HG03196 (cell line): ENCODE measurements at regions not wholly inside any gene's neighbourhood (a gene's known extent, or its start where the extent isn't known, plus 50 kb on each side); places are given as distances from the start of the nearest gene placed in this dataset.
"Not testable (repeated sequence)": the region's sequence is repeated elsewhere in the genome, so short reads cannot be mapped to it uniquely, and the experiment has no call there.

Source experiments
- ATAC-seq: cut with Tn5 transposase; IDR thresholded peaks from one replicate; pipeline ENCODE4 v1.9.1; 2021; ENCODE audit not compliant: unreplicated experiment

GRCh38 chr13:68987585-68987984 lies 1120.0 kb upstream of the ATXN8OS start:
- ATAC-seq: no peak

DNA sequence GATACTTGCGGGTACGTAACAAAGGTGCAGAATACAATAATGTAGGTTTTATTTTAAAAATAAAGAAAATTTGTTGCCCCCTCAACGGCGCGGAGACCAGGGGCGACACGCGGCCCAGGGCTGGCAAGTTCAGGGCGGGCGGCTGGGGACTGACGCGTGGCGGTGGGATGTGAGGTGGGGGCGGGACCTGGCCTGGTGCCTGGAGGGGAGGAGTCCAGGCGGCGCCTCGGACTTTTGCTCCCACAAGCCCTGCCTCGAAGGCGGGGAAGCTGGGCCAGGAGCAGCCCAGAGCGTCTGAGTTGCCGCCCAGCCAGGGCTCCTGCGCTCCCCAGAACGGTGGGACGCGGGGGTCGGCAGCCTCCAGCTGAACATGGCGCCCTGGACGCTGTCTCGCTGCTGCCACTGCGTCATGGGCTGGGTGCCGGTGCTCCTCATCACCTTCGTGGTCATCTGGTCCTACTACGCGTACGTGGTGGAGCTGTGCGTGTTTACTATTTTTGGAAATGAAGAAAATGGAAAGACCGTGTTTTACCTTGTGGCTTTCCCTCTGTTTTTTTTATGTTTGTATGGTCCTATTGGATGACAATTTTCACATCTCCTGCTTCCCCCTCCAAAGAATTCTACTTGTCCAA lies 1122.8 kb upstream of the ATXN8OS start:
- no peak for ATAC-seq

DNA sequence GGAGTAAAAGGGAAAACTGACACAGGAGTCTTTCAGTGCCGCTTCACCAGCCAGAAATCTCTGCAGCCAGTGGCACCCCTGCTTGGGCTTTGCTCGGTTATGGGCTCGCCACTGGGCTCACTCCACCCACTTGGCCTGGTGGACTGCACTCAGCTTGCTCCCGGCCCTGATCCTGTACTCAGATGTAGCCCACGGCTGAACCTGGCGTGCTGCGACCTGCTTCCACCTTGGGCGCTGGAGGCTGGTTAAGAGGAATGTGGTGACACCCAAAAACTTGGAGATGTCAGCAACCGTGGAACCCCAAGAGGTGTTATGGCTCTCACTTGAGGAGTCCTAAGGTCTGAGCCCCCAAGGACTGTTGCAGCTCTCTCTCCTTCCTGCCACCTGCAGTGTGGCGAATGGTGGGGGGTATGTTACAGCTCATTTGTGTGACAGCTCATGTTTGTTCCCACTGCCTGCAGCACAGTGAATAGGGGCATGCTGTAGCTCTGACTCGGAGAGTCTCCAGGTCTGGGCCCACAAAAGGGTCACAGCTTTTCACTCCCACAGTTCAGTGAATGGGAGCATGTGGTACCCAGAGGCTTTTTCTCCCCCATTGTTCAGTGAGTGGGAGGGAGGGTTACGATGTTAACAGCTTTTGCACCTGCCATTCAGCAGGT lies 1124.5 kb upstream of the ATXN8OS start:
- ATAC-seq: no peak

DNA sequence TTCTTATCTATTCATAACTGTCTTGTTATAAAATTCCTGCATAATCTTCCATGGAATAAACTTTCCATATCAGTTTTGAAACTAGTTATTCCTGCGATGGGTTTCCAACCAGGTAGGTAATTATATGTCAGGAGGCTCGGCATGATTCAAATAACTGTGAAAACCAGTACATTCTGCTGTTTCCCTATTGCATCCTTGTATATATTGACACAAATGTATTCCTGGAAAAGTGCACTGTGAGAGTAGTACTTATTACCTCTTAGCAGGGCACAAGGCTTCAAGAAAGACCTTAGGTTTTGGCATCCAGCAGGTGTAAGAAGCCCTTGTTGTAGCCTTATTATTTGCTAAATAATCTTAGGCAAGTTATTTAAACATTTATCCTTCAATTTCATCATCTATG lies 1131.3 kb upstream of the ATXN8OS start:
- no peak for ATAC-seq

DNA sequence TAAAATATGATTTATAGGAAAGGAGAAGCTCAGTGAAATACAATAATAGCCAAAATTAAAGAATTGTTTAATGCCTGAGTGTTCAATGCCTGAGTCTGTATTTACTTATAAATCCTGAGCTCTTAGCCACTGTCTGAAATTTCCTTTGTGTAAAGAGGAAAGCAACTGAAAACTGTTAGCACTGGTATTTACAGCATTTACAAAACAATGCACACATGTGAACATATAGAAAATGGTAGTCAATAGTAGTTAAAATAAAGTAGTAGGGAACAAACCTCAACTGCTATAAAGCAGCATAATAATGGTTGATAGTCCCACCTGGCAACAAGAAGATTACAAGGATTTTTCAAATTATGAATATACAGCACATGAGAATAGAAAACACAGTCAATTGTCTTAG lies 1137.1 kb upstream of the ATXN8OS start:
- no peak for ATAC-seq

DNA sequence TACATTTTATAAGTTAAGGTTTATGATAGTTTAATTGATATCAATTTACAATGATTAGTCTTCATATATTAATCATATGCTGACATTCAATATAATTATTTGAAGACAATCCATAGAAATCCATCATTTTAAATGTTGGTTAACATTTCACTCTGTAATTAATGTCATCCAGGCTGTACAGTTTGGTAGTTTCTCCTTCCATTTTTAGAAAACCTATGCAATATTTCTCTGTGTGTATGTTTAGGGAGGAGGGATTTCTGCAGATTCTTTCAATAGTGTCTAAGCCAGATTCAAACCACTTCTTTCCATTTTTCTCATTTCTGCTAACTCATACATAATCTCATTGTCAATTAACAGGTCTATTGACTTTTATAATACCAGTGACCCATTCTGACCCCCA lies 1159.0 kb upstream of the ATXN8OS start:
- ATAC-seq: no peak

- ATAC-seq: no peak
Observed at GRCh38 chr13:68944272-68944671, 1163.4 kb upstream of the ATXN8OS start.

- ATAC-seq: no peak
Observed at GRCh38 chr13:68940049-68940448, 1167.6 kb upstream of the ATXN8OS start.

DNA sequence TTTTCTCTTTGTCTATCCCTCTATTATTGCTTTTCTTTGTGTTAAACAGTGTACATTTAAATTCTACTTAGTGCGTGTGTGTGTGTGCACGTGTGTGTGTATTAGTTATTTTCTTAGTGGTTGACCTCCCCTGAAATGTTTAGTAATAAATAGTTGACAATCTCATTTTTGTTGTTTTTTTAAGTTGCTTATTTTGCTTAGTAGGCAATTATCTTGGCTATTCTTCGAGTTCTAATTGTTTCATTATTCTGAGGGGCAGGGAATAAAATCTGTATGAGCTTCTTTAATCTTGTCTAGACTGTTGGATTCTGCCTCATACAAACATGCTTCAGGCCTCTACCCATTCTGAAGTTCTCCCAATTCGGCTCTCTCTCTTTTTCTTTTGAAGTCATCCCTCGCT lies 1169.0 kb upstream of the ATXN8OS start:
- no peak for ATAC-seq

DNA sequence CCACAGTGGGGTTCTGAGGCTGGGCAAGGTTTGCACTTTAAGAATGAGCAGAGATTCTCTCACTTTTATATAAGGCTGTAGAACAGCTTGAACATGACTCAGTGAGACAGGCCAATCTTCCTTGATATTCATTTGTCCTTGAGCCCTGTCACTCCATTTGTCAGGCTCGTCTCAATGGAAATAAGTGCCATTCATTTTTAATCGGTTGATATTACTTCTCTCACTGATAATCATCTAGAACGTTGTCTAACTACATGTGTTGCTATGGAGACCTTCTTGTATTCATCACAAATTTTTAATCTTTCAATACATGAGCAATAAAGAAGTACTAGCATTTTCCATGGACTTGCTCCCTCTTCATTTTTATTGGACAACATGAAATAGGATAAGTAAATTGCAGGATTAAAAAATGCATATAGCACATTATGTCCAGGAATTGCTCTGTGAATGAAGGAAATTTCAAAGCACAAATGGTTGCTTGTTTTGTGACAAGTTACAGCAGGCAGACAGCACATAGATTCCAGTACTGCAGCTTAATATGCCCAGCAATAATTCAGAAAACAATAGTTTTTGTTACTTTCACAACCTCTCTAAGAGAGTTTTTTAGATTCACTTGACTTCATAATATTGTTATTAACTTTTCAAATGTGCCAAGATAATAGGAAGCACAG lies 1178.4 kb upstream of the ATXN8OS start:
- ATAC-seq: no peak

- ATAC-seq: no peak
Observed at GRCh38 chr13:68927387-68928026, 1180.1 kb upstream of the ATXN8OS start.

DNA sequence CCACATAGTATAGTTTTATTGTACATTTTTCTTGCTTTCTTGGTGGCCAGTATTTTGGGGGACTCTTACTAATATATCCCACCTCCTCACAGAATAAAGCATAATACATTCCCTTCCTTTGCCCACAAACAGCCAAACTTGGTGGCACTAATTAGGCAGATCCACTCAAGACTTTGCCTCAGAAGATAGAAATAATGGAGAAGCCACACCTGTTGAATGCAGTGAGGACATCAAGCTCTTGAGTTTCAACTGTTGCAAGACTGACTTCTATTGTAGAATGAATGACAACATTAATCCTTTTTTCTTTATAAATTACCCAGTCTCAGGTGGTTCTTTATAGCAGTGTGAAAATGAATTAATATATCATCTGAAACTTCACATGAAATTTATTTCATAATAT lies 1183.6 kb upstream of the ATXN8OS start:
- no peak for ATAC-seq

GRCh38 chr13:68908879-68909278 lies 1198.7 kb upstream of the ATXN8OS start:
- no peak for ATAC-seq

- ATAC-seq: no peak
Observed at GRCh38 chr13:68905186-68905585, 1202.4 kb upstream of the ATXN8OS start.

- ATAC-seq: no peak
Observed at GRCh38 chr13:68897331-68897928, 1210.2 kb upstream of the ATXN8OS start.

GRCh38 chr13:68895696-68896095 lies 1211.9 kb upstream of the ATXN8OS start:
- ATAC-seq: no peak

GRCh38 chr13:68893721-68894120 lies 1213.9 kb upstream of the ATXN8OS start:
- not testable (repeated sequence) for ATAC-seq

DNA sequence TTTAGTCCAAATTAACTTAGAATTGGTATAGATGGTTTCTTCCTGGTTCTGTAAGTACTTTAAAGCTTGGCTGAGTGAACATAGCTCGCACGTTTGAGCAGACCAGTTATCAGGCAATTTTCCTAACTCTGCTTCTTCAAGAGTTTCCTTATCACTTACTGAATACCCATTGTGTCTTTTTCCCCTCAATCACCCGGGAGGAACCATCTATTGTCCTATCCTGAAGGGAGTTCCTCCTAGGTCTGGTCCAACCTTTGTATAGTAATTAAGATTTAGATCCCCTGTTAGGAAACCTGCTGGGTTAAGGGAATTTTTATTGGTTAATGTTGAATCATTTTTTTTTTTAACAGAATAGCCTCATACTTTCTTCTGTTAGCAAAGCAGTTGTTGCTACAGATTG lies 1215.0 kb upstream of the ATXN8OS start:
- not testable (repeated sequence) for ATAC-seq

DNA sequence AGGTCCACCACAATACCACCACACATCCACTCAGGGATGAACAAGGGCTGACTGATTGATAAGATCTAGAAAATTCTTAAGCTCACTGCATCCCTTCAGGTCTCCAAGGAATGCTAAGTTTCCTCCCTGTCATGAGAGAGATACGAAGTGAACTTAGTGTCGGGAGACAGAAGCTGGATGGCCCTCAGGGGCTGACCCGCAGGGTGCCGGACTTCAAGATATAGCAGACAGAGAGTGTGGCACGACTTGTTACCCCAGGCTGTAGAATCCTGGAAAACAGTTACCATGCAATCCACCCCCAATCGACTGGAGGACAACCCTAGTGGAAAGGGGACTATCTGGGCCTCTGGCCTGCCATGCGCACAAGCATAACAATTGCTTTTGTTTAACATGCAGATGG lies 1217.5 kb upstream of the ATXN8OS start:
- ATAC-seq: not testable (repeated sequence)

DNA sequence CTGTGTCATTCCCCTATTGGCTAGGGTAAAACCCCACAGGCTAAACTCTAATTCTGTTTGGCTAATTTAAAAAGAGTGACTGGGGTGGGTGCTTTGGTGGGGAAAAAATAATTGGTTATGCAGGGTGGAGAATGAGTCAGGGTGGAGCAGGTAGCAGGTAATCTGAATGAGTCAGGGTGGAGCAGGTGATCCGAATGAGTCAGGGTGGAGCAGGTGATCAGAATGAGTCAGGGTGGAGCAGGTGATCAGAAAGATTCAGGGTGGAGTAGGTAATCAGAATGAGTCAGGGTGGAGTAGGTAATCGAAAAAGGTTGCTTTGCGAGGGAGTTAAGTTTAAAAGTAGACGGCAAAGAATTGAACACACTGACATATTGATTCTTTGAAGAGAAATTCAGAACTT lies 1218.8 kb upstream of the ATXN8OS start:
- no peak for ATAC-seq

DNA sequence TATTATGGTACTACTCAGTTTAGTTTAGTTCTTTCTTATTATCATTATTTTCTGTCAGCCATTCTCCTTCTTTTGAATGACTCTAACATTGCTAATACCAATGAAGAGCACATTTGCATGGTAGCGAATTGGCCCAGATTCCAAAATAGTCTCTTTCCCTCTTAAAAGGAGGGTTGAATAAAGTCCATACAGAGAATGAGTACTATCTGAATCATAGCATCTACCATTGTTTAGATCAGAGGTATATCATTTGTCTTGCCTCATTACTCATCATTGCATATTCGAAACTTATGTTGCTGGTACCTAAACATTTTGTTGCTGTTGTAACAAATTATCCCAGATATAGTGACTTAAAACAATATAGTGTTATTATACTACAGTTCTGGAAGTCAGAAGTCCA lies 1235.3 kb upstream of the ATXN8OS start:
- no peak for ATAC-seq

DNA sequence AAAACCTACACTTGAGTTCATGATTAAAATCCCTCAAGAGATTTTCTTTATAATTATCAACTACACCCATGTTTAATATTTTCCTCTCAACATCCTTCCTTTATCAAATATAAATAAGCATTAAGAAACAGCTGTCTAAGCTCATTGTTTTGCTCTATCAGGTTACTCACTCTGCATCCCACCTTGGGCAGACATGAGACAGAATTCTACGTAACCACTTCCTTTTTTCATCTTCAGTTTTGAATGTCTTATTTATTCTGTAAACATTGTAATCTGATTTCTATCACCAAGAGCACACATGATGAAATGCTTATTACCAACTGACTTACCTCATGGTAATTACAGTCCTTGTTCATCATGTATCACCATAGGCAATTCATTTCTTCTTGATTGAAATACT lies 1256.6 kb upstream of the ATXN8OS start:
- no peak for ATAC-seq
